PFSK-1 (cell line): ENCODE measurements at regions not wholly inside any gene's neighbourhood (a gene's known extent, or its start where the extent isn't known, plus 50 kb on each side); places are given as distances from the start of the nearest gene placed in this dataset.

Experiments
- FOXP2 ChIP-seq: optimal IDR thresholded peaks from 2 replicates; pipeline ENCODE3; 2011; ENCODE audit warnings: borderline replicate concordance, control low read depth, inconsistent platforms; ENCODE audit not compliant: insufficient read depth; ENCODE audit errors: extremely low read length, extremely low read depth
- POLR2AphosphoS5 ChIP-seq: IDR thresholded peaks from 2 replicates; pipeline ENCODE4 v1.6.1; 2012; ENCODE audit warnings: low read depth, mild to moderate bottlenecking, control low read depth, low read length, moderate library complexity
- REST ChIP-seq, 2 experiments: IDR thresholded peaks; 2 replicates each; pipeline versions ENCODE4 v1.6.1 to v1.8.0; 2011 to 2012; ENCODE audit warnings: low read depth in 2 of 2, low read length in 2 of 2, control low read depth in 1 of 2, inconsistent platforms in 1 of 2, mild to moderate bottlenecking in 1 of 2, moderate library complexity in 1 of 2; ENCODE audit not compliant: insufficient read depth in 1 of 2
- SIN3A ChIP-seq: IDR thresholded peaks from 2 replicates; pipeline ENCODE4 v1.6.1; 2012; ENCODE audit warnings: mild to moderate bottlenecking, low read length, moderate library complexity, borderline replicate concordance; ENCODE audit not compliant: insufficient read depth
- TAF1 ChIP-seq: IDR thresholded peaks from 2 replicates; pipeline ENCODE4 v1.6.1; 2012; ENCODE audit warnings: low read length, control low read depth, borderline replicate concordance; ENCODE audit not compliant: insufficient read depth

GRCh38 chr16:47949714-47950113 is 206.1 kb downstream of the ABCC12 start:
- no peak for TF ChIP-seq POLR2AphosphoS5
- TF ChIP-seq FOXP2 = no peak
- TF ChIP-seq SIN3A = no peak
- TF ChIP-seq REST (IDR thresholded peaks at IDR 0.05; ENCODE audit: insufficient read depth in 1 of 2, low read depth in 2 of 2, low read length in 2 of 2) = no peak
- no peak for TF ChIP-seq TAF1
